Adrenal gland (tissue), 9 donors: ENCODE measurements at regions not wholly inside any gene's neighbourhood (a gene's known extent, or its start where the extent isn't known, plus 50 kb on each side); places are given as distances from the start of the nearest gene placed in this dataset.

Source experiments
- DNase-seq, 7 donors: peaks; one replicate each; pipeline ENCODE4 v3.0.0-alpha.2; 2019 to 2020
- H3K27ac ChIP-seq, 5 donors: fragments of 200-600 bp; sonication (generic) in 4 of 5; 1 replicate in 3 of 5; 2 replicates in 2 of 5; pipeline versions ENCODE4 v1.5.1 to v1.8.0; 2016 to 2020; ENCODE audit warnings: mild to moderate bottlenecking in 1 of 5
- H3K27me3 ChIP-seq: fragments of 200-600 bp; 2 replicates; pipeline ENCODE4 v1.8.0; 2021
- H3K36me3 ChIP-seq, 2 donors: fragments of 200-600 bp; replicated peaks in 1 of 2; 1 replicate in 1 of 2; 2 replicates in 1 of 2; pipeline versions ENCODE4 v1.5.1 to v1.8.0; 2018 to 2022
- H3K4me1 ChIP-seq, 2 donors: fragments of 200-600 bp; replicated peaks in 1 of 2; 1 replicate in 1 of 2; 2 replicates in 1 of 2; pipeline versions ENCODE4 v1.5.1 to v1.8.0; 2018 to 2021
- H3K4me3 ChIP-seq, 4 donors: fragments of 200-600 bp; sonication (generic) in 3 of 4; one replicate each; pipeline ENCODE4 v1.5.1; 2016 to 2018
- H3K9me3 ChIP-seq, 3 donors: fragments of 200-600 bp; sonication (generic) in 1 of 3; replicated peaks in 1 of 3; 1 replicate in 2 of 3; 2 replicates in 1 of 3; pipeline versions ENCODE4 v1.5.1 to v1.8.0; 2016 to 2021
- POLR2A ChIP-seq, 2 donors: fragments of 450-650 bp; IDR thresholded peaks; one replicate each; pipeline ENCODE4 v1.6.1; 2017; ENCODE audit warnings: antibody characterized with exemption in 2 of 2, mild to moderate bottlenecking in 2 of 2, moderate library complexity in 1 of 2
- WGBS, 4 donors: extraction: QIAGEN DNeasy Blood & Tissue Kit in 2 of 4; methylation state at CpG; one replicate each; pipeline versions ENCODE4 v1.1.5 to v1.1.7; 2013 to 2017; 5-methylcytosine and 5-hydroxymethylcytosine counted together
- intact Hi-C, 2 donors: fragments of 100-400 bp; cut with DNase I; formaldehyde crosslinking; loops; one replicate each; pipeline versions ENCODE4 v1.14.1 to v1.15.0; 2022 to 2023
- TF ChIP-seq, protein P1 (sequence below), 6 experiments: fragments of 450-650 bp in 4 of 6; fragments of 200-600 bp in 2 of 6; sonication (generic) in 1 of 6; IDR thresholded peaks; 1 replicate in 5 of 6; 2 replicates in 1 of 6; pipeline versions ENCODE4 v1.5.1 to v1.8.0; 2016 to 2021; ENCODE audit warnings: antibody characterized with exemption in 6 of 6, mild to moderate bottlenecking in 2 of 6, moderate library complexity in 1 of 6
- donor health status: healthy with polysubstance abuse.
- donor health status: Bipolar disorder and iron deficiency.
- donor health status: DM: yes; HTN: yes; CAD: no.
- donor health status: DM: no; HTN: no; CAD: no.
- donor health status: DM: no; HTN: no; CAD: no.

DNA sequence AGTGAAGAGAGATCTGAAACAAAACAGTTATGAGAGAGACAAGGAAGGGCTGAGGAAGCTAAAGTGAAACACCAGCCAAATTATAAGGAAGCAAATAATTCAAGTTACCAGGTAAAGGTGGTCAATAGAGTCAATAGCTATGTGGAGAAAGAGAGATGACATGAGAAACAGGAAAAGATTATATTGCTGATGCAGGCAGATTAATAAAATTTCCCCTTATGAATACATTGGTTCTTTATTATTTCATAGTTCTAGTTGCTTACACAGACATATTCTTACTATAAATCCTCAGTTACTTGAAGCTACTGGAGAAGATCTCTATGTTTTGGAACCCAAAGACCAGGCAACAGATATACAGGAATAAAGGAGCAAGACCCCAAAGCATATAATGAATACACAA is 273.7 kb upstream of the CTSO start:
- intact Hi-C loops = no loop called here
- Histone ChIP-seq H3K27me3 (no peaks in the 10 kb centered on the region), H3K4me1 (no peaks in the 10 kb centered on the region), H3K9me3 (no peaks in the 10 kb centered on the region), H3K36me3 (no peaks in the 10 kb centered on the region), H3K27ac (no peak overlapping the region), H3K4me3 (no peak overlapping the region)
- DNase-seq = no peak
- TF ChIP-seq, protein P1, sequence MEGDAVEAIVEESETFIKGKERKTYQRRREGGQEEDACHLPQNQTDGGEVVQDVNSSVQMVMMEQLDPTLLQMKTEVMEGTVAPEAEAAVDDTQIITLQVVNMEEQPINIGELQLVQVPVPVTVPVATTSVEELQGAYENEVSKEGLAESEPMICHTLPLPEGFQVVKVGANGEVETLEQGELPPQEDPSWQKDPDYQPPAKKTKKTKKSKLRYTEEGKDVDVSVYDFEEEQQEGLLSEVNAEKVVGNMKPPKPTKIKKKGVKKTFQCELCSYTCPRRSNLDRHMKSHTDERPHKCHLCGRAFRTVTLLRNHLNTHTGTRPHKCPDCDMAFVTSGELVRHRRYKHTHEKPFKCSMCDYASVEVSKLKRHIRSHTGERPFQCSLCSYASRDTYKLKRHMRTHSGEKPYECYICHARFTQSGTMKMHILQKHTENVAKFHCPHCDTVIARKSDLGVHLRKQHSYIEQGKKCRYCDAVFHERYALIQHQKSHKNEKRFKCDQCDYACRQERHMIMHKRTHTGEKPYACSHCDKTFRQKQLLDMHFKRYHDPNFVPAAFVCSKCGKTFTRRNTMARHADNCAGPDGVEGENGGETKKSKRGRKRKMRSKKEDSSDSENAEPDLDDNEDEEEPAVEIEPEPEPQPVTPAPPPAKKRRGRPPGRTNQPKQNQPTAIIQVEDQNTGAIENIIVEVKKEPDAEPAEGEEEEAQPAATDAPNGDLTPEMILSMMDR (IDR thresholded peaks at IDR 0.05) = no peak
- TF ChIP-seq POLR2A (IDR thresholded peaks at IDR 0.05) = no peak

DNA sequence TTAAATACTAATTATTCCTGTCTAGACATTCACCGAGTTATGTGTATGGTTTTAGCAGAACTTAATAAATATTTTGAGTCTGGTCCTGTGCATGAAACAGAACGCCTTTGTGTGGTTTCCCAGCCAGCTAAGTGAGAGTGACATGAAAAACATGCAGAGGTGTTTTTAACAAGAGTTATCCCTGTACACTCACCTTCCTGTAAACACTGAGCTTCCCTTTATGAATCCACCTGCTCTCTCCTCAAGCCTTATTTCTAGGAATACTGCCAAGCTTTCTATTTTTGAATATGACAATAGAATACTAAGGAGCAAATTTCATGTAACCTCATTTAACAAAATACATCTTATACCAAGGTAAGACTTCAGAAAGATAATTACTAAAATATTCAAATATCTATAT is 270.3 kb upstream of the CTSO start:
- TF ChIP-seq POLR2A (IDR thresholded peaks at IDR 0.05) = no peak
- TF ChIP-seq, protein P1 (IDR thresholded peaks at IDR 0.05) = no peak
- Histone ChIP-seq H3K27ac (no peak overlapping the region), H3K27me3 (no peaks in the 10 kb centered on the region), H3K9me3 (no peaks in the 10 kb centered on the region), H3K36me3 (no peaks in the 10 kb centered on the region), H3K4me3 (no peak overlapping the region), H3K4me1 (no peaks in the 10 kb centered on the region)
- no peak for DNase-seq
- intact Hi-C loops = no loop called here
- 53 to 74% (median 64%) methylated on average over 2 of the region's 2 CpGs for WGBS, 4 donors

DNA sequence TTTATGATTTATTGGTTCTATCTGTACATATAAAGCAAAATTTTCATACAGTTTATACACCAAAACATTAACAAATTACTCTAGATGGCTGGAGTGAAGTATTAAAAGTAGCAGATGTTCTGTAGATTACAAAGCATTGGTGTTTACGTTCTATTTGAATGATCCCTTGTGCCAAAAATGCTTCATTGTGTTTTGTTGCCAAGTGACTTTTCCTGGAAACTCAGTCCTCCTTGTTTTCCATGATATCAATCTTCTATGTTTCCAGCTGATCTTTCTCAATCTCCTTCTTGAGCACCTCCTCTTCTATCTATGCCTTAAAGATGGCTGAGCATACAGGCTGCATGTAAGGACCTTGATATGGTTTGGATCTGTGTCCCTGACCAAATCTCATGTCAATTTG is 263.6 kb upstream of the CTSO start:
- WGBS, 4 donors = 40 to 71% (median 55%) methylated on average over 1 of the region's 1 CpG
- DNase-seq = no peak
- Histone ChIP-seq H3K27ac (no peak overlapping the region), H3K27me3 (no peaks in the 10 kb centered on the region), H3K36me3 (no peaks in the 10 kb centered on the region), H3K4me1 (no peaks in the 10 kb centered on the region), H3K4me3 (no peak overlapping the region), H3K9me3 (no peaks in the 10 kb centered on the region)
- intact Hi-C loops = no loop called here
- TF ChIP-seq POLR2A (IDR thresholded peaks at IDR 0.05) = no peak
- TF ChIP-seq, protein P1 (IDR thresholded peaks at IDR 0.05) = no peak

DNA sequence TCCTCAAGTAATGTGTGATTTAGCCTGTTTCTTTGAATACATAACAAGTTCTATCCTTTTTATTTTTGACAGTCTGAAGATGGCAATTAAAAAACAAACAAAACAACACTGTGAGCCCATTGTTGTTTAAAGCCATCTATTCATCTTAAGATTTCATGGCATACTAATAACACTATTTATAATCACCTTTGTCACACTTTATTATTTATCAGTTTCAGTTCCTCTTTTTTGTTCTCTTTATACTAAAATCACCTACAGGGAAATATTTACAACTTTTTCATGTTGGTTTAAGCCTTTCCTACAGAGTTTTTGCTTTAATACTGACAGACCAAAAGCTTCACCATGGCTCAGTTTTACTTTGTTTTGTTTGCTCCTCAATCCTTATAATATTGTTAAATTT is 247.4 kb upstream of the CTSO start:
- DNase-seq = no peak
- H3K36me3 ChIP-seq = no peaks in the 10 kb centered on the region
- TF ChIP-seq POLR2A (IDR thresholded peaks at IDR 0.05) = no peak
- TF ChIP-seq, protein P1 (IDR thresholded peaks at IDR 0.05) = no peak
- no peaks in the 10 kb centered on the region for H3K4me1 ChIP-seq
- H3K27me3 ChIP-seq = no peaks in the 10 kb centered on the region
- no peak overlapping the region for H3K4me3 ChIP-seq
- intact Hi-C loops = no loop called here
- H3K27ac ChIP-seq = no peak overlapping the region
- H3K9me3 ChIP-seq = no peaks in the 10 kb centered on the region
